OCI-LY3 (cell line): ENCODE measurements at regions not wholly inside any gene's neighbourhood (a gene's known extent, or its start where the extent isn't known, plus 50 kb on each side); places are given as distances from the start of the nearest gene placed in this dataset.

ENCODE experiments used
- H2AFZ ChIP-seq: fragments of 200-600, 300-600 bp; shearing (Covaris generic); 2 replicates; pipeline ENCODE4 v1.6.0; 2014; ENCODE audit warnings: antibody characterized with exemption, low read depth, low read length
- H3K27ac ChIP-seq: fragments of 200-600, 300-600 bp; sonication (generic); 2 replicates; pipeline ENCODE4 v1.5.1; 2014; ENCODE audit warnings: mild to moderate bottlenecking, low read length, moderate library complexity, mixed read lengths
- H3K27me3 ChIP-seq: fragments of 200-600, 300-600 bp; sonication (generic); 2 replicates; pipeline ENCODE4 v1.6.1; 2014; ENCODE audit warnings: low read depth, low read length, mixed read lengths
- H3K36me3 ChIP-seq: fragments of 200-600, 300-600 bp; sonication (generic); replicated peaks from 2 replicates; pipeline ENCODE3; 2014; ENCODE audit warnings: low read depth, low read length, mixed read lengths
- H3K4me1 ChIP-seq: fragments of 300-600, 200-600 bp; sonication (generic); 2 replicates; pipeline ENCODE4 v1.6.1; 2014; ENCODE audit warnings: low read length, mixed read lengths
- H3K4me2 ChIP-seq: fragments of 200-600, 300-600 bp; sonication (generic); 2 replicates; pipeline ENCODE4 v1.6.1; 2014; ENCODE audit warnings: low read length, mixed read lengths
- H3K4me3 ChIP-seq: fragments of 300-600, 200-600 bp; sonication (generic); 2 replicates; pipeline ENCODE4 v1.5.1; 2014; ENCODE audit warnings: antibody characterized with exemption, mild to moderate bottlenecking, low read length, moderate library complexity
- H3K79me2 ChIP-seq: fragments of 300-600, 200-600 bp; shearing (Covaris generic); 2 replicates; pipeline ENCODE4 v1.6.1; 2014; ENCODE audit warnings: mild to moderate bottlenecking, low read length, mixed read lengths
- H3K9ac ChIP-seq: fragments of 300-600, 200-600 bp; shearing (Covaris generic); 2 replicates; pipeline ENCODE4 v1.6.0; 2014; ENCODE audit warnings: mild to moderate bottlenecking, low read length, moderate library complexity
- H3K9me3 ChIP-seq: fragments of 200-600, 300-600 bp; shearing (Covaris generic); 2 replicates; pipeline ENCODE4 v1.6.1; 2014; ENCODE audit warnings: low read length, mixed read lengths; ENCODE audit not compliant: insufficient read depth
- H4K20me1 ChIP-seq: fragments of 200-600, 300-600 bp; sonication (generic); 2 replicates; pipeline ENCODE4 v1.6.1; 2016; ENCODE audit warnings: low read length, mixed read lengths; ENCODE audit not compliant: insufficient read depth
- CTCF ChIP-seq: fragments of 200-600, 300-600 bp; sonication (generic); IDR thresholded peaks from 2 replicates; pipeline ENCODE4 v1.5.1; 2014; ENCODE audit warnings: antibody characterized with exemption, low read length, low read depth
- EZH2phosphoT487 ChIP-seq: fragments of 200-600 bp; shearing (Covaris generic); IDR thresholded peaks from 2 replicates; pipeline ENCODE4 v1.6.1; 2018; ENCODE audit warnings: antibody characterized with exemption, mixed run types, low read depth

- H3K27me3 ChIP-seq, result no peaks in the 10 kb centered on the region
- peak overlapping the region; percentile 67 for H2AFZ ChIP-seq
- H4K20me1 ChIP-seq, result no peaks in the 10 kb centered on the region
- no peaks in the 10 kb centered on the region for H3K79me2 ChIP-seq
- peak overlapping the region; percentile 63 for H3K27ac ChIP-seq
- no peaks in the 10 kb centered on the region for H3K36me3 ChIP-seq
- peak overlapping the region; percentile 54 for H3K9ac ChIP-seq
- H3K9me3 ChIP-seq, result no peaks in the 10 kb centered on the region
- TF ChIP-seq EZH2phosphoT487 (no peak), CTCF (no peak)
- peaks cover 24% of the 10 kb centered on the region for H3K4me1 ChIP-seq
- H3K4me2 ChIP-seq, result peak overlapping the region; percentile 95
- peak overlapping the region; percentile 74 for H3K4me3 ChIP-seq
Observed at GRCh38 chr13:50512474-50513299, 330.8 kb downstream of the DLEU7 start.

GRCh38 chr13:50513300-50513877, 330.1 kb downstream of the DLEU7 start:
- H3K4me2 ChIP-seq, result peak overlapping the region; percentile 95
- peak overlapping the region; percentile 54 for H3K9ac ChIP-seq
- peak overlapping the region; percentile 74 for H3K4me3 ChIP-seq
- H3K9me3 ChIP-seq, result no peaks in the 10 kb centered on the region
- peaks cover 24% of the 10 kb centered on the region for H3K4me1 ChIP-seq
- H3K27ac ChIP-seq, result peak overlapping the region; percentile 63
- H4K20me1 ChIP-seq, result no peaks in the 10 kb centered on the region
- H2AFZ ChIP-seq, result peak overlapping the region; percentile 67
- H3K79me2 ChIP-seq, result no peaks in the 10 kb centered on the region
- no peaks in the 10 kb centered on the region for H3K36me3 ChIP-seq
- no peaks in the 10 kb centered on the region for H3K27me3 ChIP-seq
- no peak for TF ChIP-seq CTCF
- no peak for TF ChIP-seq EZH2phosphoT487

- H4K20me1 ChIP-seq, result no peaks in the 10 kb centered on the region
- no peaks in the 10 kb centered on the region for H3K79me2 ChIP-seq
- H3K4me2 ChIP-seq, result no peak overlapping the region
- H2AFZ ChIP-seq, result no peak overlapping the region
- no peaks in the 10 kb centered on the region for H3K36me3 ChIP-seq
- peaks cover 24% of the 10 kb centered on the region for H3K4me1 ChIP-seq
- no peaks in the 10 kb centered on the region for H3K9me3 ChIP-seq
- H3K4me3 ChIP-seq, result no peak overlapping the region
- H3K27ac ChIP-seq, result no peak overlapping the region
- no peak overlapping the region for H3K9ac ChIP-seq
- TF ChIP-seq EZH2phosphoT487 (no peak), CTCF (no peak)
- no peaks in the 10 kb centered on the region for H3K27me3 ChIP-seq
Observed at GRCh38 chr13:50514249-50514648, 329.2 kb downstream of the DLEU7 start.

- Histone ChIP-seq H3K79me2 (no peaks in the 10 kb centered on the region), H3K27ac (no peak overlapping the region), H3K4me3 (no peak overlapping the region), H4K20me1 (no peaks in the 10 kb centered on the region), H3K4me1 (peaks cover 7% of the 10 kb centered on the region), H2AFZ (no peak overlapping the region), H3K27me3 (0 out of 2 replicates have a peak, but pooled peaks cover 5% of the 10 kb centered on the region), H3K4me2 (no peak overlapping the region), H3K9ac (no peak overlapping the region), H3K36me3 (no peaks in the 10 kb centered on the region), H3K9me3 (no peaks in the 10 kb centered on the region)
- no peak for TF ChIP-seq CTCF
- TF ChIP-seq EZH2phosphoT487, result no peak
Observed at GRCh38 chr13:50518131-50518530, 325.4 kb downstream of the DLEU7 start.
